ENCODE measurements at regions not wholly inside any gene's neighbourhood (a gene's known extent, or its start where the extent isn't known, plus 50 kb on each side); places are given as distances from the start of the nearest gene placed in this dataset.
"Not testable (repeated sequence)": the region's sequence is repeated elsewhere in the genome, so short reads cannot be mapped to it uniquely, and the experiment has no call there.

DNA sequence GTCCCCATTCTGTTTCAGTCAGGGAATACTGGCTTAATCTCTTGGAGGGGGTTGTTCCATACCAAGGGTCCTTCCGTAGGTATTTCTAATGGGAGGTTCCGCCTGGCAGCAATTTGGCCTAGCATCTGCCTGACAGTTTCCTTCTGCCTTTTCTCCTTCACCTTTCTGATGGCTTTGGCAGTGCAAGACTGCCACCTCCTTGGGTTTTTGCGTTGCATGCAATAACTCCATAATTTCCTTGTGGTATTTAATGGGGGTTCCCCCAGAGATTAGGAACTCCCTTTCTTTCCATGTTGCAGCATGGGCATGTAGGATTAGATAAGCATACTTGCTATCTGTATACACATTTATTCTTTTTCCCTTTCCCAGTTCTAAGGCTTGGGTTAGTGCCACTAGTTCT is 93.0 kb upstream of the ACSL1 start:
- H3K36me3 Mint-ChIP-seq (ENCODE audit: insufficient read depth); H3K4me3 Mint-ChIP-seq; DNase-seq (ENCODE audit: low spot score in 2 of 2); H3K4me1 Mint-ChIP-seq; ATAC-seq (replicated peaks; ENCODE audit: extremely low read depth, poor library complexity, severe bottlenecking); H3K9me3 Mint-ChIP-seq; H3K27ac Mint-ChIP-seq (ENCODE audit: low read depth): not testable (repeated sequence)
- peaks cover 39% of the 10 kb centered on the region for H3K27me3 Mint-ChIP-seq

DNA sequence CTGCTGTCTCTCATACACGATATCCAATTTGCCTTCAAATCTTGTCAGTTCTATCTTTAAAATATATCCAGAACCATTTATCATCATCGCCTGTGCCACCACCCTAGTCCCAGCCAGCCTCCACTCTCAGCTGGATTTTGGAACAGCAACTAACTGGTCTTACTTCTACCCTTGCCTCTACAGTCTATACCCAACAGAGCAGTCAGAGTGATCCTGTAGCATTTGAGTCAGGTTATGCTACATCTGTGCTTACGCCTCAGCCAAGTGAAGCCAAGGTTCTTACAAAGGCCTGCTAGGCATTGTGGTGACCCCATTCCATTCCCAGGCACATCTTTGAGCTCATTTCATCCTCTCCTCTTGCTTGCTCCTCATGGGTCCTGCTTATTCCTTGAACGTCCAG is 95.7 kb upstream of the ACSL1 start:
- Mint-ChIP-seq H3K4me1 (no peaks in the 10 kb centered on the region), H3K4me3 (no peak overlapping the region), H3K36me3 (ENCODE audit: insufficient read depth) (no peaks in the 10 kb centered on the region), H3K27ac (ENCODE audit: low read depth) (no peak overlapping the region), H3K27me3 (peaks cover 13% of the 10 kb centered on the region), H3K9me3 (no peaks in the 10 kb centered on the region)
- ATAC-seq (replicated peaks; ENCODE audit: extremely low read depth, poor library complexity, severe bottlenecking) (no peak), DNase-seq (ENCODE audit: low spot score in 2 of 2) (no peak)

DNA sequence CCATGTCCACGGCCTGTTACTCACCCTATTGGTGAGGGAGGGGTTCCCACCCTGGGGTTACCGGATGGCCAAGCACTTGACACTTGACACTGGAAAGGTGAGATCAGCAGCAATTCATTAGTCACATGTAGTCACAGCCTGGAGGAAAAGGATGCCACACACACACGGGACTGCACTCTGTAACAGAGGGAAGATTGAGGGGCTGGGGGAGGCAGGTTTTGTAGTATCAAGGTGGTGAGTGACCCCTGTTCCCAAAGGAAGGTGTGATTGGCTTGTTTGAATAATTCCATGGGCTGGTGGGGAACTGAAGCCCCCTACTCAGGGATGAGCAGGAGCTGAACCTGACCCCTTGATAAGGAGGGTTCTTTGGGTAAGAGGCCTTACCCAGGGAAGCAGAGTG is 96.0 kb upstream of the HELT start:
- no peak overlapping the region for H3K4me3 Mint-ChIP-seq
- ATAC-seq (replicated peaks; ENCODE audit: extremely low read depth, poor library complexity, severe bottlenecking) (no peak), DNase-seq (ENCODE audit: low spot score in 2 of 2) (no peak)
- peaks cover 5% of the 10 kb centered on the region for H3K27me3 Mint-ChIP-seq
- H3K27ac Mint-ChIP-seq (ENCODE audit: low read depth) = no peak overlapping the region
- no peaks in the 10 kb centered on the region for H3K9me3 Mint-ChIP-seq
- no peaks in the 10 kb centered on the region for H3K36me3 Mint-ChIP-seq (ENCODE audit: insufficient read depth)
- no peaks in the 10 kb centered on the region for H3K4me1 Mint-ChIP-seq

DNA sequence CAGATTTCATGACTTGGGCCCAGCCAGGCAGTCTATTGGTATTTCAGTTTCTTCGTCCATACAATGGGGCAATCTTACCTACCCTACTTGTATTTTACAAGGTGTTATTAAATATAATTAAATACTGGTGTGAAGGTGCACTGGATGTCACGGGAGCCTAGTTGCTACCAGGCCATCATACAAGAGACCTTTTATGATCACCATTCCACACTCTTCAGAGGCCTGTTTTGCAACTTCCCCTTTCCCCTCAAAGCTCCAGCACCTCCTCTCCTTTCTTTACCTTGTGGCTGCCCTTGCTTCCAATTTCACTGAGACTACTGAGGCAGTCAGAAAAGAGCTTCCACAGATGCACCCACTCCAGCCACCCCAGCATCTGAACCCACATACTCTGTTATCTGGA is 93.8 kb upstream of the HELT start:
- no peak overlapping the region for H3K4me3 Mint-ChIP-seq
- DNase-seq (ENCODE audit: low spot score in 2 of 2) (no peak), ATAC-seq (replicated peaks; ENCODE audit: extremely low read depth, poor library complexity, severe bottlenecking) (no peak)
- no peaks in the 10 kb centered on the region for H3K4me1 Mint-ChIP-seq
- H3K27ac Mint-ChIP-seq (ENCODE audit: low read depth) = no peak overlapping the region
- no peaks in the 10 kb centered on the region for H3K36me3 Mint-ChIP-seq (ENCODE audit: insufficient read depth)
- no peaks in the 10 kb centered on the region for H3K27me3 Mint-ChIP-seq
- H3K9me3 Mint-ChIP-seq = peaks cover 6% of the 10 kb centered on the region

DNA sequence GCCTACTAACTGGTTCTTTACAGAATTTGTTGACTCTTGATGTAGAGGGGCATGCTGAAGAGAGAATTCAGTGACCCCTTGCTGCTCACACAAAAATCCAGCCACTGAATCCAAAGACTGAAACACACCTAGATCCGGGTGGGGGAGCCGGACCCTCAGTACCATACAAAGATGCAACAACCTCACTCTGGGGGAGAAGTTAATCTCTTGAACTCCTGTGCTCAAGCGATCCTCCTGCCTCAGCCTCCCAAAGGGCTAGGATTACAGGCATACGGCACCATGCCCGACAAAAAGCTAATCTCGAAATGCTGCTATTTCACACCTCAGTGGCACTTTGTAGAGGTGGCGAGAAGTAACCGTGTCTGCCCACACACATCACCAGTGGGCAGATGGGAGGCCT is 88.8 kb upstream of the HELT start:
- H3K27ac Mint-ChIP-seq (ENCODE audit: low read depth) = no peak overlapping the region
- ATAC-seq (replicated peaks; ENCODE audit: extremely low read depth, poor library complexity, severe bottlenecking) (no peak), DNase-seq (ENCODE audit: low spot score in 2 of 2) (no peak)
- no peak overlapping the region for H3K4me3 Mint-ChIP-seq
- peaks cover 6% of the 10 kb centered on the region for H3K9me3 Mint-ChIP-seq
- H3K36me3 Mint-ChIP-seq (ENCODE audit: insufficient read depth) = no peaks in the 10 kb centered on the region
- H3K4me1 Mint-ChIP-seq = no peaks in the 10 kb centered on the region
- peaks cover 4% of the 10 kb centered on the region for H3K27me3 Mint-ChIP-seq

DNA sequence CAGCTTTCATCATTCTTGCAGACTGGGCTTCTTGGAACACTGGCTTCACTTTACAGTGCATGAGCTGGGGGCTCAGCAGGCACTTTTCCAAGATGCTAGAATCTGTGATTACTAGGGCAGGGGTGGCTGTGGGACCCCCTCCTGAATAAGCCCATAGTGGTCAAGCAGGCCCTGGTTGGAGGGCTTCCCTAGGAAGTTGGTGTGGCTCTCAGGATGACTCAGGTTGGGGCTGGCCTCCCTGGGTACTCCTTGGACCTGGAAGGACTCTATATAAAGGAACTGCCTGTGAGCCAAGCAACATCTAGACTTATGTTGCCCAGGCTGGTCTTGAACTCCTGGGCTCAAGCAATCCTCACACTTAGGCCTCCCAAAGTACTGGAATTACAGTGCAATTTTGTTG is 88.3 kb upstream of the HELT start:
- Mint-ChIP-seq H3K27me3 (peaks cover 10% of the 10 kb centered on the region), H3K36me3 (ENCODE audit: insufficient read depth) (no peaks in the 10 kb centered on the region), H3K27ac (ENCODE audit: low read depth) (no peak overlapping the region), H3K4me1 (no peaks in the 10 kb centered on the region), H3K4me3 (no peak overlapping the region), H3K9me3 (peaks cover 6% of the 10 kb centered on the region)
- no peak for DNase-seq (ENCODE audit: low spot score in 2 of 2)
- no peak for ATAC-seq (replicated peaks; ENCODE audit: extremely low read depth, poor library complexity, severe bottlenecking)

DNA sequence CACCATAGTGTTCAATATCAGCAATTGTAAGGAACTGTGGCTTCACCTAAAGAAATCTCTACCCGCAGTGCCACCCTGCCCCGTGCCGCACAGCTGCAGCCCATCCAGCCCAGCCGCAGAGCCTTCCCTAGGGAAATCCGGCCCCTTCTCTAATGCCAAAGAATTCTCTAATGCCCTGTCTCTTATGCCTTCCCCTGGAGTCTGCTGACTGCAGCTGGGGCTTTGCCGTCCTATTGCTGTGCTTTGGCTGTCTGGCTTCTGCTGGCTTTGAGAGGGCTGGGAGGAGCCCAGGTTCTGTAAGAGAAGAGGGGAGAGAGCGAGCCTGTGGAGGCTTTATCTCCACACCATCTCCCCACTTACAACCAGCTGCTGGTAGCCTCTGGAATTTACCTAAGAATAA is 85.9 kb upstream of the HELT start:
- Mint-ChIP-seq H3K4me3 (no peak overlapping the region), H3K27me3 (peaks cover 30% of the 10 kb centered on the region), H3K36me3 (ENCODE audit: insufficient read depth) (no peaks in the 10 kb centered on the region), H3K9me3 (peaks cover 6% of the 10 kb centered on the region), H3K27ac (ENCODE audit: low read depth) (no peak overlapping the region), H3K4me1 (no peaks in the 10 kb centered on the region)
- DNase-seq (ENCODE audit: low spot score in 2 of 2) (no peak), ATAC-seq (replicated peaks; ENCODE audit: extremely low read depth, poor library complexity, severe bottlenecking) (no peak)

DNA sequence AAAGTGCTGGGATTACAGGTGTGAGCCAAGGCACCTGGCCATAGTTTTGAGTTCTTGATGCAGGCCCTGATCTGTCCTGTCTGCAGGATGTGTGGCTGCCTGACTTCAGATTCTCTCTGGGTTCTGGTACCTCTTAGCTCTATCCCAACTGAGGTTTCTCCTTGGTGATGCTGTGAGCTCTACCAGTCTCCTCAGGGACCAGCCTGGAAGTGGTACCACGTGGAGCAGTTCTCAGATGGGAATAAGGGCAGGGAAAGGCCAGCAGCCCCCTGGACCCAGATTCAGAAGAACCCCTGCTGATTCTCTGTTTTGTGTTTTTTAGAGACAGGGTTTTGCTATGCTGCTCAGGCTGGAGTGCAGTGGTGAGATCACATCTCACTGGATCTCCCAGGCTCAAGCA is 85.0 kb upstream of the HELT start:
- no peaks in the 10 kb centered on the region for H3K4me1 Mint-ChIP-seq
- ATAC-seq (replicated peaks; ENCODE audit: extremely low read depth, poor library complexity, severe bottlenecking) = no peak
- peaks cover 6% of the 10 kb centered on the region for H3K9me3 Mint-ChIP-seq
- H3K27me3 Mint-ChIP-seq = peaks cover 39% of the 10 kb centered on the region
- H3K4me3 Mint-ChIP-seq = no peak overlapping the region
- no peaks in the 10 kb centered on the region for H3K36me3 Mint-ChIP-seq (ENCODE audit: insufficient read depth)
- DNase-seq (ENCODE audit: low spot score in 2 of 2) = no peak
- H3K27ac Mint-ChIP-seq (ENCODE audit: low read depth) = no peak overlapping the region

DNA sequence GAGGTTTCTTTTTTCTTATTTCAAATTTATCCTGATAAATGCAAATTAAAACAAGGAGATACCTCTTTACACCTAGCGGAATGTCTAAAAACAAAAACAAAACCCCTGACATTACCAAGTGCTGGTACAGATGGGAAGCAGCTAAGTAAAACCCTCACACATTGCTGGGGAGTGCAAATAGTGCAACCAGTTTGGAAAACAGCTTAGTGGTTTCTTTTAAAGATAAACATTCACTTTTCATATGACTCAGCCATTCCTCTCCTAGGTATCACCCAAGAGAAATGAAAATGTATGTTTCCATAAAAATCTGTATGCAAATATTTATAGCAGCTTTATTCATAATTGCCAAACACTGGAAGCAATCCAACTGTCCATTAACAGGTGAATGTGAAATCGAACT is 84.1 kb upstream of the HELT start:
- ATAC-seq (replicated peaks; ENCODE audit: extremely low read depth, poor library complexity, severe bottlenecking) = no peak

DNA sequence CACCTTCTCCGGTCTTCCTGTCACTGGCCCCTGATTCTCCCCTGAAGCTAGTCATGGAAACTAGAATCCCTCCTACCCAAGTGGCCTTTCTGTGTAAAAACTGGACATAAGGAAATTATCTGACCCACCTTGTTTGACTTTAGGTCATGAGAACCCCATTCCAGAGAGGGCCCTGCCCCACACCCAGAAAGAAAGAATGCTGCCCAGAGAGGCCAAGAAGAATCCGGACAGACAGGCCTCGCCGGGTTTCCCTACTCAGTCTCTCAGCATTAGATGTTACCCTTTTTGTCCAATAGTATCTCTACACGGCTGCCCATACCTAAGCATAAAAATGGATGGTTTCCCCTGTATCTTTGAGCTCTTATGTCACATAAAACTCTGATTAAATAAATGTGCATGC is 83.3 kb upstream of the HELT start:
- no peaks in the 10 kb centered on the region for H3K9me3 Mint-ChIP-seq
- no peaks in the 10 kb centered on the region for H3K4me1 Mint-ChIP-seq
- no peak for DNase-seq (ENCODE audit: low spot score in 2 of 2)
- no peak for ATAC-seq (replicated peaks; ENCODE audit: extremely low read depth, poor library complexity, severe bottlenecking)
- no peaks in the 10 kb centered on the region for H3K36me3 Mint-ChIP-seq (ENCODE audit: insufficient read depth)
- peaks cover 49% of the 10 kb centered on the region for H3K27me3 Mint-ChIP-seq
- no peak overlapping the region for H3K27ac Mint-ChIP-seq (ENCODE audit: low read depth)
- no peak overlapping the region for H3K4me3 Mint-ChIP-seq

More for the DNA sequence above, 84.1 kb upstream of the HELT start:
- Mint-ChIP-seq H3K27ac (ENCODE audit: low read depth) (no peak overlapping the region), H3K36me3 (ENCODE audit: insufficient read depth) (no peaks in the 10 kb centered on the region), H3K4me3 (no peak overlapping the region), H3K9me3 (no peaks in the 10 kb centered on the region), H3K4me1 (no peaks in the 10 kb centered on the region), H3K27me3 (peaks cover 48% of the 10 kb centered on the region)
- DNase-seq (ENCODE audit: low spot score in 2 of 2) = no peak

DNA sequence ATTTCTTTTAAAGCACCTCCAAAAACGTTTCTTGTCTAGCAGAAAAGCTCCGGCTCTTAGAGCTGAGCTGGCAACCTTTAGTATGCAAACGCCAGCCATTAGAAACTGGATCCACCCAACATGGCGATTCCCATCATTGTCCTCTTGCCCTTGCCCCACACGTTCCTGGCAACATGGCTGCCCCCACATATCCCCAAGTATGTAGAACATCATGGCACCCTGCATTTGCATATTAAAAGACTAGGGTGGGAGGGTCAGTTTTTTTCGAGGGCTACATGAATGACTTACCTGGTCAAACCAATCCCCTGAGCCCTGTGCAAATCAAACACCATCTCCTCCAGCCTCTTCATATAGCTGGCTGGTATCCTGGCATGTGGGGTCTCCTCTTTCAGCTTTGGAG is 82.2 kb upstream of the HELT start:
- Mint-ChIP-seq H3K9me3 (no peaks in the 10 kb centered on the region), H3K4me1 (no peaks in the 10 kb centered on the region), H3K4me3 (no peak overlapping the region), H3K27me3 (peaks cover 59% of the 10 kb centered on the region), H3K27ac (ENCODE audit: low read depth) (no peak overlapping the region), H3K36me3 (ENCODE audit: insufficient read depth) (no peaks in the 10 kb centered on the region)
- no peak for ATAC-seq (replicated peaks; ENCODE audit: extremely low read depth, poor library complexity, severe bottlenecking)
- no peak for DNase-seq (ENCODE audit: low spot score in 2 of 2)

DNA sequence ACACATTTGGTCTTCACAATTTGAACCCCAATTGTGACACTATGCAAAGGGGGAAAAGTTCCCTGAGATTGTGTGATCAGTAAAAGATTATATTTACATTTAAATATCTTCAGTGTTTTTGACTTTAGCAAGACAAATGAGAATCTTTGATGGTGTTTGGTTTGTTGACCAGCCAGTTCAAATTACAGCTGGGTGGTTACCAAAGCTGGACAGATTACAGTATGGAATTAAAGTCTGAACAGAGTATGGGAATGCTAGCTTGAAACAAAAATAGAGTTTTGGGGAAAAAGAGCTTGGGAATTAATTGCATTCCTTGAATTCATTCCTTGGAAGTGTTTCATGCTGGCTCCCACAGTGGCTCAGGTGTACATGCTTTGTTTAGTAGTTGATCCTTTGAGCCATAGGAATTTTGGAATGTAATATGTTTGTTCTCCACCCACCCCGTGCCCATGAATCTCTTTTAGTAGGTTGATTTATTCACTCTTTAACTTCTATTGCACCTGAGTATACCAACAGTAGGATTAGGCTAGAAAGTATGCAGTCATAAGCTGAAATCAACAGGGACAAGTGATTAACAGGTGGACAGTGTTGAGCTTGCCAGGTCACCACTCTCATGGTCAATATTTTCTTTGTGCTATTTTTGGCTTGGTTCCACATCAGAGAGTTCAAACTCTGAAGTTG is 81.1 kb upstream of the HELT start:
- ATAC-seq (replicated peaks; ENCODE audit: extremely low read depth, poor library complexity, severe bottlenecking) = no peak
- H3K36me3 Mint-ChIP-seq (ENCODE audit: insufficient read depth) = no peaks in the 10 kb centered on the region
- no peaks in the 10 kb centered on the region for H3K9me3 Mint-ChIP-seq
- no peak overlapping the region for H3K27ac Mint-ChIP-seq (ENCODE audit: low read depth)
- H3K27me3 Mint-ChIP-seq = peaks cover 70% of the 10 kb centered on the region
- H3K4me3 Mint-ChIP-seq = no peak overlapping the region
- no peaks in the 10 kb centered on the region for H3K4me1 Mint-ChIP-seq
- no peak for DNase-seq (ENCODE audit: low spot score in 2 of 2)

DNA sequence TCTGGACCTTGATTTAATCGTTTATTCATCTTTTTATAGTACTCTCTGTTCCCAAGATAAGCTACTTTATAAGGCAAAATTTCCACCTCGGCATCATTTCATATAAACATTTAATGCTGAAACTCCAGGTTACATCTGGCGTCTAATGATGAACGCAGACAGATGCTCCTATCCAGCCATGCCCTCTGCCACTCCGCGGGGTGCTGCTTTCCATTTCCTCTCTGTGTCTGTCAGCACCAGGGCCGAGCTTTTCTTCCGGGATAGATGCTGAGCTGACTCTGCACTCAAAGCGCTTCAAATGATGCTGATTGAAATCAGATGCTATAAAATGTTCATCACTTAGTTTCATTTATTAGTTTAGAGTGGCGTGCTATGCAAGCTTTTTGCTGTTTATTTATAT is 80.5 kb upstream of the HELT start:
- no peak overlapping the region for H3K4me3 Mint-ChIP-seq
- no peak overlapping the region for H3K27ac Mint-ChIP-seq (ENCODE audit: low read depth)
- ATAC-seq (replicated peaks; ENCODE audit: extremely low read depth, poor library complexity, severe bottlenecking) (no peak), DNase-seq (ENCODE audit: low spot score in 2 of 2) (no peak)
- no peaks in the 10 kb centered on the region for H3K9me3 Mint-ChIP-seq
- H3K4me1 Mint-ChIP-seq = no peaks in the 10 kb centered on the region
- H3K36me3 Mint-ChIP-seq (ENCODE audit: insufficient read depth) = no peaks in the 10 kb centered on the region
- peaks cover 70% of the 10 kb centered on the region for H3K27me3 Mint-ChIP-seq

DNA sequence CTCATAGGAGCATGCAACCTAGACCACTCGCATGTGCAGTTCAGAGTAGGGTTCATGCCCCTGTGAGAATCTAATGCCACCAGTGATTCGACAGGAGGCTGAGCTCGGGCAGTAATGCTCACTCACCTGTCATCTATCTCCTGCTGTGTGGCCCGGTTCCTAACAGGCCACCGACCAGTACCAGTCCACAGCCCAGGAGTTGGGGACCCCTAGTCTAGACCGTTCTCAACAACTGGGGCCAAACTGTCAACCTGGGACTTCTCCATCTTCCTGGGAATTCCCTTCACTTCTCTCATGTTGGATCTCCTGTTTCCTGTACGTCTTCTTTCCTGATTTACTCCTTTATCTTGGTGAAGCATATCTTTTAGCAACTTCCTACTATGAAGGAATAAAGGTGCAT is 79.4 kb upstream of the HELT start:
- H3K36me3 Mint-ChIP-seq (ENCODE audit: insufficient read depth) = no peaks in the 10 kb centered on the region
- H3K27ac Mint-ChIP-seq (ENCODE audit: low read depth) = no peak overlapping the region
- no peak for DNase-seq (ENCODE audit: low spot score in 2 of 2)
- no peak for ATAC-seq (replicated peaks; ENCODE audit: extremely low read depth, poor library complexity, severe bottlenecking)
- H3K27me3 Mint-ChIP-seq = peaks cover 70% of the 10 kb centered on the region
- no peaks in the 10 kb centered on the region for H3K9me3 Mint-ChIP-seq
- no peak overlapping the region for H3K4me3 Mint-ChIP-seq
- H3K4me1 Mint-ChIP-seq = no peaks in the 10 kb centered on the region
